ENCODE measurements at regions not wholly inside any gene's neighbourhood (a gene's known extent, or its start where the extent isn't known, plus 50 kb on each side); places are given as distances from the start of the nearest gene placed in this dataset.

DNA sequence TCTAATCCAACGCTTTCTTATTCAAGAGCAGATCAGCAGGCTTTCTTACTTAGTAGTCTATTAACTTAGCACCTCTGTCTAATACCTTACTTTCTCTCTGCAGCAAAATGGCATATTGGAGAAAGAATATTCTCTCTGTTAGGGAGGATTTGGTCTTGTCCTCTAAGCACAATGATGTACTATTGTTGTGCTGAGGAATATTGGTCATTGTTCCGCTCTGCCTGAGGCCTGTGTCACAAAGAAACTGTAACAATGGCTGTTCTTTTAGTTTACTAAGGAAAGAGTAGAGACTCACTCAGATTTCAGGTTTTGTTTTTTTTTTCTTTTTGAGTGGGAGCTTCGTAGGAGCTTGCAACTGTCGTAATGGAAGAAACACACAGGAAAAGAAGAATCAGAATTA lies 1358.8 kb downstream of the LRFN5 start:
- Histone ChIP-seq H3K4me2 (ENCODE audit: low read length) (no peak overlapping the region), H3K27me3 (ENCODE audit: low read length) (no peaks in the 10 kb centered on the region), H3K9ac (ENCODE audit: low read length) (no peak overlapping the region), H3K79me2 (ENCODE audit: low read length) (no peaks in the 10 kb centered on the region), H3K9me3 (ENCODE audit: low read length) (no peaks in the 10 kb centered on the region), H3K9me2 (replicated peaks; ENCODE audit: low read length) (no peaks in the 10 kb centered on the region), H4K20me1 (ENCODE audit: low read length) (no peaks in the 10 kb centered on the region), H3K27ac (ENCODE audit: low read length) (no peak overlapping the region), H3K4me1 (ENCODE audit: insufficient read depth, low read length) (no peaks in the 10 kb centered on the region), H2AFZ (ENCODE audit: low read length) (no peak overlapping the region), H3F3A (ENCODE audit: low read length, unreplicated experiment) (no peaks in the 10 kb centered on the region), H3K36me3 (ENCODE audit: low read depth, low read length) (no peaks in the 10 kb centered on the region), H3K4me3 (ENCODE audit: low read length) (no peak overlapping the region)
- intact Hi-C loops (cut with micrococcal nuclease) = no loop called here
- CTCF ChIA-PET = no interaction called here
- DNase-seq (no peak), ATAC-seq (no peak)
- POLR2A ChIA-PET (ENCODE audit: unreplicated experiment) = no interaction called here
- TF ChIP-seq, protein P1, sequence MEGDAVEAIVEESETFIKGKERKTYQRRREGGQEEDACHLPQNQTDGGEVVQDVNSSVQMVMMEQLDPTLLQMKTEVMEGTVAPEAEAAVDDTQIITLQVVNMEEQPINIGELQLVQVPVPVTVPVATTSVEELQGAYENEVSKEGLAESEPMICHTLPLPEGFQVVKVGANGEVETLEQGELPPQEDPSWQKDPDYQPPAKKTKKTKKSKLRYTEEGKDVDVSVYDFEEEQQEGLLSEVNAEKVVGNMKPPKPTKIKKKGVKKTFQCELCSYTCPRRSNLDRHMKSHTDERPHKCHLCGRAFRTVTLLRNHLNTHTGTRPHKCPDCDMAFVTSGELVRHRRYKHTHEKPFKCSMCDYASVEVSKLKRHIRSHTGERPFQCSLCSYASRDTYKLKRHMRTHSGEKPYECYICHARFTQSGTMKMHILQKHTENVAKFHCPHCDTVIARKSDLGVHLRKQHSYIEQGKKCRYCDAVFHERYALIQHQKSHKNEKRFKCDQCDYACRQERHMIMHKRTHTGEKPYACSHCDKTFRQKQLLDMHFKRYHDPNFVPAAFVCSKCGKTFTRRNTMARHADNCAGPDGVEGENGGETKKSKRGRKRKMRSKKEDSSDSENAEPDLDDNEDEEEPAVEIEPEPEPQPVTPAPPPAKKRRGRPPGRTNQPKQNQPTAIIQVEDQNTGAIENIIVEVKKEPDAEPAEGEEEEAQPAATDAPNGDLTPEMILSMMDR (conservative IDR thresholded peaks at IDR 0.05; ENCODE audit: low read depth, low read length) = no peak
- no TSS peak for BruUV-seq (replicated peaks)

DNA sequence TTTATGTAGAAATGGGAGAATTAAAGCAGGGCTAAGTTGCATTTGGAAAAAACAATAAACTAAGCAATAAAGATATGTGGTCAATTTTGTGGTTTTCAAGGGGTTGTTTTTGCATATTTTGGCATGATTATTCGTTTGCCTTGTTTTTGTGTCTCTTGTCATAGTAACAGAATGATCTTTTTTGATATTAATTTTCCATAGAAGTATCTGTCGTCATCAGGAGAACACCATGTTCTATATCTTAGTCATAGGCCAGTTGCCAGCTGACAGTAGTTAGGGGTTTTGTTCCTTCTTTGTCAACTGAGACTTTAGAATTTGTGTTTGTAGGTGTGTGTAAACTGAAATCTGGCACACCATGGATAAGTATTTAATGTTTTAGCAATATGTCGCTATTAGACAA lies 1354.8 kb downstream of the LRFN5 start:
- intact Hi-C loops (cut with micrococcal nuclease) = no loop called here
- Histone ChIP-seq H3K9me2 (replicated peaks; ENCODE audit: low read length) (no peaks in the 10 kb centered on the region), H3K4me1 (ENCODE audit: insufficient read depth, low read length) (no peaks in the 10 kb centered on the region), H3F3A (ENCODE audit: low read length, unreplicated experiment) (no peaks in the 10 kb centered on the region), H3K27me3 (ENCODE audit: low read length) (no peaks in the 10 kb centered on the region), H3K27ac (ENCODE audit: low read length) (no peak overlapping the region), H3K4me3 (ENCODE audit: low read length) (no peak overlapping the region), H2AFZ (ENCODE audit: low read length) (no peak overlapping the region), H4K20me1 (ENCODE audit: low read length) (no peaks in the 10 kb centered on the region), H3K9me3 (ENCODE audit: low read length) (no peaks in the 10 kb centered on the region), H3K36me3 (ENCODE audit: low read depth, low read length) (no peaks in the 10 kb centered on the region), H3K79me2 (ENCODE audit: low read length) (no peaks in the 10 kb centered on the region), H3K9ac (ENCODE audit: low read length) (no peak overlapping the region), H3K4me2 (ENCODE audit: low read length) (no peak overlapping the region)
- POLR2A ChIA-PET (ENCODE audit: unreplicated experiment) = no interaction called here
- CTCF ChIA-PET = no interaction called here
- BruUV-seq (replicated peaks) = no TSS peak
- DNase-seq = peak; percentile 5
- no peak for TF ChIP-seq EZH2phosphoT487 (IDR thresholded peaks at IDR 0.05; ENCODE audit: borderline replicate concordance, low read length)
- no peak for TF ChIP-seq EZH2 (IDR thresholded peaks at IDR 0.05; ENCODE audit: low read length, unreplicated experiment)
- TF ChIP-seq, protein P1 (conservative IDR thresholded peaks at IDR 0.05; ENCODE audit: low read depth, low read length) = no peak
- ATAC-seq = no peak

GRCh38 chr14:42950363-42950762 lies 1343.7 kb downstream of the LRFN5 start:
- Histone ChIP-seq H3K4me2 (ENCODE audit: low read length) (no peak overlapping the region), H4K20me1 (ENCODE audit: low read length) (no peaks in the 10 kb centered on the region), H3F3A (ENCODE audit: low read length, unreplicated experiment) (no peaks in the 10 kb centered on the region), H3K9ac (ENCODE audit: low read length) (no peak overlapping the region), H2AFZ (ENCODE audit: low read length) (no peak overlapping the region), H3K36me3 (ENCODE audit: low read depth, low read length) (no peaks in the 10 kb centered on the region), H3K9me3 (ENCODE audit: low read length) (no peaks in the 10 kb centered on the region), H3K4me1 (ENCODE audit: insufficient read depth, low read length) (no peaks in the 10 kb centered on the region), H3K27me3 (ENCODE audit: low read length) (no peaks in the 10 kb centered on the region), H3K79me2 (ENCODE audit: low read length) (no peaks in the 10 kb centered on the region), H3K9me2 (replicated peaks; ENCODE audit: low read length) (no peaks in the 10 kb centered on the region), H3K27ac (ENCODE audit: low read length) (no peak overlapping the region), H3K4me3 (ENCODE audit: low read length) (no peak overlapping the region)
- ATAC-seq (no peak), DNase-seq (no peak)
- POLR2A ChIA-PET (ENCODE audit: unreplicated experiment) = no interaction called here
- BruUV-seq (replicated peaks) = no TSS peak
- CTCF ChIA-PET = no interaction called here
- intact Hi-C loops (cut with micrococcal nuclease) = no loop called here
- no peak for TF ChIP-seq EZH2 (IDR thresholded peaks at IDR 0.05; ENCODE audit: low read length, unreplicated experiment)
- TF ChIP-seq, protein P1 (conservative IDR thresholded peaks at IDR 0.05; ENCODE audit: low read depth, low read length) = no peak
- no peak for TF ChIP-seq EZH2phosphoT487 (IDR thresholded peaks at IDR 0.05; ENCODE audit: borderline replicate concordance, low read length)

Measured in PC-3 (cell line).